SK-N-SH treated with all-trans-retinoic acid at 6 μM for 48 hours (cell line): ENCODE measurements at regions not wholly inside any gene's neighbourhood (a gene's known extent, or its start where the extent isn't known, plus 50 kb on each side); places are given as distances from the start of the nearest gene placed in this dataset.

Experiments used
- ARNTL ChIP-seq: fragments of 450-650 bp; formaldehyde crosslinking; IDR thresholded peaks from 2 replicates; pipeline ENCODE4 v1.5.0; 2020; ENCODE audit warnings: low read depth, mild to moderate bottlenecking, moderate library complexity, borderline replicate concordance
- BACH2 ChIP-seq: fragments of 250-450 bp; sonication (Bioruptor Pico); IDR thresholded peaks from 2 replicates; pipeline ENCODE4 v1.9.0; 2021; ENCODE audit warnings: mild to moderate bottlenecking, borderline replicate concordance
- CSDC2 ChIP-seq: fragments of 250-450 bp; sonication (Bioruptor Pico); IDR thresholded peaks from 2 replicates; pipeline ENCODE4 v1.5.0; 2020; ENCODE audit warnings: mild to moderate bottlenecking, moderate library complexity
- GLIS3 ChIP-seq: fragments of 250-450 bp; sonication (Bioruptor Pico); IDR thresholded peaks from 2 replicates; pipeline ENCODE4 v1.5.0; 2020; ENCODE audit warnings: mild to moderate bottlenecking, moderate library complexity
- PATZ1 ChIP-seq: fragments of 250-450 bp; sonication (Bioruptor Pico); IDR thresholded peaks from 2 replicates; pipeline ENCODE4 v1.8.0; 2020; ENCODE audit warnings: mild to moderate bottlenecking, moderate library complexity, borderline replicate concordance
- RARB ChIP-seq: fragments of 250-450 bp; sonication (Bioruptor Pico); IDR thresholded peaks from 2 replicates; pipeline ENCODE4 v1.8.0; 2021; ENCODE audit warnings: mild to moderate bottlenecking, moderate library complexity
- ZFP3 ChIP-seq: fragments of 250-450 bp; sonication (Bioruptor Pico); IDR thresholded peaks from 2 replicates; pipeline ENCODE4 v1.5.0; 2020; ENCODE audit warnings: mild to moderate bottlenecking, moderate library complexity
- ZNF70 ChIP-seq: fragments of 450-650 bp; formaldehyde crosslinking; IDR thresholded peaks from 2 replicates; pipeline ENCODE4 v1.5.0; 2020; ENCODE audit warnings: mild to moderate bottlenecking, moderate library complexity

- TF ChIP-seq ZFP3 (CRISPR knock-in tag): no peak
- no peak for TF ChIP-seq CSDC2 (CRISPR knock-in tag)
- TF ChIP-seq PATZ1: no peak
- TF ChIP-seq ARNTL (CRISPR knock-in tag): no peak
- TF ChIP-seq RARB: no peak
- no peak for TF ChIP-seq GLIS3 (CRISPR knock-in tag)
- TF ChIP-seq ZNF70 (CRISPR knock-in tag): no peak
- TF ChIP-seq BACH2 (CRISPR knock-in tag): no peak
These were observed 82.8 kb upstream of the VSTM5 start for GRCh38 chr11:93933230-93933629.
